SK-N-SH treated with all-trans-retinoic acid at 6 μM for 48 hours (cell line): ENCODE measurements at regions not wholly inside any gene's neighbourhood (a gene's known extent, or its start where the extent isn't known, plus 50 kb on each side); places are given as distances from the start of the nearest gene placed in this dataset.

Source experiments
- BACH2 ChIP-seq: fragments of 250-450 bp; sonication (Bioruptor Pico); IDR thresholded peaks from 2 replicates; pipeline ENCODE4 v1.9.0; 2021; ENCODE audit warnings: mild to moderate bottlenecking, borderline replicate concordance
- CSDC2 ChIP-seq: fragments of 250-450 bp; sonication (Bioruptor Pico); IDR thresholded peaks from 2 replicates; pipeline ENCODE4 v1.5.0; 2020; ENCODE audit warnings: mild to moderate bottlenecking, moderate library complexity
- CSRNP3 ChIP-seq: fragments of 250-450 bp; sonication (Bioruptor Pico); IDR thresholded peaks from 2 replicates; pipeline ENCODE4 v1.5.1; 2021; ENCODE audit warnings: mild to moderate bottlenecking, moderate library complexity
- ESRRG ChIP-seq: fragments of 250-450 bp; sonication (Bioruptor Pico); IDR thresholded peaks from 2 replicates; pipeline ENCODE4 v1.6.1; 2021; ENCODE audit warnings: mild to moderate bottlenecking
- GLIS3 ChIP-seq: fragments of 250-450 bp; sonication (Bioruptor Pico); IDR thresholded peaks from 2 replicates; pipeline ENCODE4 v1.5.0; 2020; ENCODE audit warnings: mild to moderate bottlenecking, moderate library complexity
- ISL1 ChIP-seq: fragments of 250-450 bp; sonication (Bioruptor Pico); IDR thresholded peaks from 2 replicates; pipeline ENCODE4 v2.1.2; 2022; ENCODE audit warnings: mild to moderate bottlenecking, moderate library complexity
- RARB ChIP-seq: fragments of 250-450 bp; sonication (Bioruptor Pico); IDR thresholded peaks from 2 replicates; pipeline ENCODE4 v1.8.0; 2021; ENCODE audit warnings: mild to moderate bottlenecking, moderate library complexity
- TCF4 ChIP-seq: fragments of 250-450 bp; sonication (Bioruptor Pico); IDR thresholded peaks from 2 replicates; pipeline ENCODE4 v1.8.0; 2021; ENCODE audit warnings: mild to moderate bottlenecking, moderate library complexity, borderline replicate concordance
- ZC3H10 ChIP-seq: fragments of 250-450 bp; sonication (Bioruptor Pico); IDR thresholded peaks from 2 replicates; pipeline ENCODE4 v1.5.1; 2021; ENCODE audit warnings: mild to moderate bottlenecking, moderate library complexity
- ZFP30 ChIP-seq: fragments of 450-650 bp; formaldehyde crosslinking; IDR thresholded peaks from 2 replicates; pipeline ENCODE4 v1.5.0; 2022; ENCODE audit warnings: mild to moderate bottlenecking, moderate library complexity
- TF ChIP-seq, protein P1 (sequence below): fragments of 250-450 bp; sonication (Bioruptor Pico); IDR thresholded peaks from 2 replicates; pipeline ENCODE4 v1.8.0; 2021; ENCODE audit warnings: low read depth, mild to moderate bottlenecking, moderate library complexity, borderline replicate concordance

GRCh38 chr17:68169840-68170239 is 78.0 kb upstream of the AMZ2 start:
- TF ChIP-seq ZC3H10 (CRISPR knock-in tag) (no peak), CSRNP3 (CRISPR knock-in tag) (no peak), CSDC2 (CRISPR knock-in tag) (no peak), ISL1 (CRISPR knock-in tag) (no peak), GLIS3 (no peak), ESRRG (no peak), TCF4 (CRISPR knock-in tag) (no peak), ZFP30 (CRISPR knock-in tag) (no peak), BACH2 (CRISPR knock-in tag) (no peak), RARB (CRISPR knock-in tag) (no peak)
- TF ChIP-seq, protein P1, sequence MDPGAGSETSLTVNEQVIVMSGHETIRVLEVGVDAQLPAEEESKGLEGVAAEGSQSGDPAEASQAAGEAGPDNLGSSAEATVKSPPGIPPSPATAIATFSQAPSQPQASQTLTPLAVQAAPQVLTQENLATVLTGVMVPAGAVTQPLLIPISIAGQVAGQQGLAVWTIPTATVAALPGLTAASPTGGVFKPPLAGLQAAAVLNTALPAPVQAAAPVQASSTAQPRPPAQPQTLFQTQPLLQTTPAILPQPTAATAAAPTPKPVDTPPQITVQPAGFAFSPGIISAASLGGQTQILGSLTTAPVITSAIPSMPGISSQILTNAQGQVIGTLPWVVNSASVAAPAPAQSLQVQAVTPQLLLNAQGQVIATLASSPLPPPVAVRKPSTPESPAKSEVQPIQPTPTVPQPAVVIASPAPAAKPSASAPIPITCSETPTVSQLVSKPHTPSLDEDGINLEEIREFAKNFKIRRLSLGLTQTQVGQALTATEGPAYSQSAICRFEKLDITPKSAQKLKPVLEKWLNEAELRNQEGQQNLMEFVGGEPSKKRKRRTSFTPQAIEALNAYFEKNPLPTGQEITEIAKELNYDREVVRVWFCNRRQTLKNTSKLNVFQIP: no peak
